ENCODE measurements at regions not wholly inside any gene's neighbourhood (a gene's known extent, or its start where the extent isn't known, plus 50 kb on each side); places are given as distances from the start of the nearest gene placed in this dataset.

DNA sequence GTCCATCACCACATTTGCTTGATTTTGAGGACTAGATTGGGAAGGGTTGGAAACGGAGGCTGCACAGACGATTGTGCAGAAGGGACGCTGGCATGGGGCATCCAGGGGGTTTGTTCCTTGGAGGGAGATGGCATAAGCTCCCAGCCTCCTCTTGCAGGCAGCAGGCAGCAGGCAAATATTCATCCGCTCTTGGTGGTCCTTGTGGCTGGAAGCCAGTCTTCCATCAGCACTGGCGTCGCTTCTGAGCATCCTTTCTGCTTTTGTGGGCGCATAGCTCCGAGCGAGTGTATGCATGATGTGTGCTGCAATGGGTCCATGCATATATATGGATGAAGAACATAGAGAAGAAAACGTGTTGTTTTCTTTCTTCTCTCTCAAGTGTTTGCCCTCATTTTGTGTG lies 166.1 kb upstream of the NTM start:
- DNase-seq (ENCODE audit: low spot score) (no peak), ATAC-seq (ENCODE audit: low FRiP score) (no peak)
- TF ChIP-seq CTCF (IDR thresholded peaks at IDR 0.05), result no peak

GRCh38 chr11:131204765-131205380 lies 165.5 kb upstream of the NTM start:
- TF ChIP-seq CTCF (IDR thresholded peaks at IDR 0.05), result no peak
- ATAC-seq (ENCODE audit: low FRiP score) (no peak), DNase-seq (ENCODE audit: low spot score) (no peak)

DNA sequence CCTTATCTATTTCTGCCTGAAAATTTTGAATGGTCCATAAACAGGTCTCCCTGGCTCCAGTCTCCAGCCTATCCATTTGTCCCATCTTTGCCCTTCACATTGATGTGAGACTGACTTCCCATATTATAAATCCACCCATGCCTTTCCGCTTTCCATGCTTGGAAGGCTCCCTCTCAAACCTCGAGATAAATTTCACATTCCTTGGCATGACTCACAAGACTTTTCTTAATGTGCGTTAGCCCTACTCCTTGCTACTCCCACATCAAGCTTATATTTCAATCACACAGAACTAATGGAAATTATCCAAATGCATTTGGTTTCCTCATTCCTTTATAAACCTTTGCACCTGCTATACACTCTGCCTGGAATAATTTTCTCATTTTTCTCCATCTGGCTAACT lies 163.7 kb upstream of the NTM start:
- ATAC-seq (ENCODE audit: low FRiP score), result peak; percentile 67
- DNase-seq (ENCODE audit: low spot score), result no peak
- no peak for TF ChIP-seq CTCF (IDR thresholded peaks at IDR 0.05)

GRCh38 chr11:131207901-131208300 lies 162.5 kb upstream of the NTM start:
- TF ChIP-seq CTCF (IDR thresholded peaks at IDR 0.05), result no peak
- DNase-seq (ENCODE audit: low spot score) (no peak), ATAC-seq (ENCODE audit: low FRiP score) (no peak)

DNA sequence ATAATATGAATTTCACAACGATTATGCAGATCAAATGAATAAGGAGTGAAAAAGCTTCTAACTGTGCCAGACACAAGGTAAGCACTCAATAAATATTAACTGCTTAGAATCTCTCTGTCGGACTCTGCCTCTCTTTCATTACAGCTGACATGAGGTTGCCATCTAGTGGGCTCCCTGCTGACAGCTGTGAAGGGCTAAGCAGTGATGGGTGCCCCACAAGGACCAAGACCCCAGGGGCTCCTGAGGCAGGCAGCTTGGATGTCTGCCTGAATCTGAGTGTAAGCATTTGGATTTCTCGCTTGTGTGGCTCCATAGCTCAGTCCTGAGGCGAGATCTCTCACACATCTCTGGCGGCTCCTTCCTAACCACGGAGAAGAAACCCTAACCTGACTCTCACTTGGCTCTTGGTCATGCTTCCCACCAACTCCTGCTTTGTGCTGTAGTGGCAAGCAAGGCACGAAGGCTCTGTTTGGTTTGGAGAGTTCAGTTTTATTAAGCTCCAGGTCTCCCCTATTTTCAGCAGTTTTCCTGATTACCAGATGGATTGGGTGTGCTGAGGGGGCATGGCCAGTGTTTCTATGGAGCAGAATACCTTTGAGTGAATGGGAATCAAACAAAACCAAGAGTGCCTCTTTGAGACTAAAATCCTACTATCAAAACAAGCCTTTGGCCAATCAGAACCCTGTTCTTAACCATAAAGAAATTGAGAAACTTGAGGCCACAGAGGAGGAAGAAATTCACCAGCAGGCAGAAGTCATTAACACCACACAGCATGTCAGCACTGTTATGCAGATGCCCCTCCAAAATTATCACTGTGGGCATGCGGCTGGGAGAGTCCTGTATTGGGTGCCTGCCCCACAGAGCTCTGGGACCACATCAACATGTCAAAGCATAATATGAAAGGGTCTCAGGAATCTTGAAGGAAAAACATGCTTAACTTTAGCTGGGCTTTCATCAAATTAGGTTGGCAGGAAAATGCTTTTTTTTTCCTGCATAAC lies 152.8 kb upstream of the NTM start:
- no peak for DNase-seq (ENCODE audit: low spot score)
- ATAC-seq (ENCODE audit: low FRiP score), result no peak
- TF ChIP-seq CTCF (IDR thresholded peaks at IDR 0.05), result no peak

DNA sequence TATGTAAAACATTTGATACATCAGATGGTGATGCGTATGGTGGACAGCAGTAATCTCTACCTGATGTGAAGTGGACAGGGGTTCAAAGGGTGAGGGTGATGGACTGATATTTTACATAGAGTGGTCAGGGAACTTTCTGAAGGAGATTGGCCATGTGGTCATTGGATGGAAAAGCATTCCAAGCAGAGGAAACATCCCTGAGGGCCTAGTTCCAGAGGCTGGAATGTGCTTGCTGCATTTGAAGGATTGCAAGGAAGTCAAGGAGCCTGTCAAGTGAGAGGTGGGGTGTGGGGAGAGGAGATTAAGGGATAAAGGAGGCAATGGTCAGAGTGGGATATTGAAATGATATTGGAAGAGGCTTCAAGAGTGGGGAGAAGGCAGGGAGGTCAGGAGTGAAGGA lies 151.9 kb upstream of the NTM start:
- ATAC-seq (ENCODE audit: low FRiP score) (no peak), DNase-seq (ENCODE audit: low spot score) (no peak)
- no peak for TF ChIP-seq CTCF (IDR thresholded peaks at IDR 0.05)

All from omental fat pad (tissue), 3 donors.